ENCODE measurements at regions not wholly inside any gene's neighbourhood (a gene's known extent, or its start where the extent isn't known, plus 50 kb on each side); places are given as distances from the start of the nearest gene placed in this dataset.

- H3K27ac ChIP-seq = no peak overlapping the region
- H3K9ac ChIP-seq = no peak overlapping the region
- no peak for TF ChIP-seq CTCF (IDR thresholded peaks at IDR 0.05)
- H2AFZ ChIP-seq = no peak overlapping the region
- H3K4me1 ChIP-seq = no peaks in the 10 kb centered on the region
- H3K4me3 ChIP-seq (ENCODE audit: low read depth, low read length) = no peak overlapping the region
- no peaks in the 10 kb centered on the region for H3K9me3 ChIP-seq (ENCODE audit: control insufficient read depth, low read length)
- H3K36me3 ChIP-seq (ENCODE audit: control insufficient read depth, insufficient read depth, low read length) = no peaks in the 10 kb centered on the region
- H3K27me3 ChIP-seq (ENCODE audit: control insufficient read depth, insufficient read depth, low read length) = no peaks in the 10 kb centered on the region
- H3K4me2 ChIP-seq (ENCODE audit: low read length) = no peak overlapping the region
- no peaks in the 10 kb centered on the region for H3K79me2 ChIP-seq
These were observed 716.0 kb upstream of the PCDH20 start for GRCh38 chr13:62131604-62132003.

- H3K27ac ChIP-seq = no peak overlapping the region
- no peak overlapping the region for H2AFZ ChIP-seq
- no peaks in the 10 kb centered on the region for H3K27me3 ChIP-seq (ENCODE audit: control insufficient read depth, insufficient read depth, low read length)
- H3K36me3 ChIP-seq (ENCODE audit: control insufficient read depth, insufficient read depth, low read length) = no peaks in the 10 kb centered on the region
- no peak overlapping the region for H3K4me2 ChIP-seq (ENCODE audit: low read length)
- no peaks in the 10 kb centered on the region for H3K9me3 ChIP-seq (ENCODE audit: control insufficient read depth, low read length)
- no peaks in the 10 kb centered on the region for H3K79me2 ChIP-seq
- no peak overlapping the region for H3K4me3 ChIP-seq (ENCODE audit: low read depth, low read length)
- no peak for TF ChIP-seq CTCF (IDR thresholded peaks at IDR 0.05)
- H3K9ac ChIP-seq = no peak overlapping the region
- H3K4me1 ChIP-seq = no peaks in the 10 kb centered on the region
These were observed 714.7 kb upstream of the PCDH20 start for GRCh38 chr13:62130062-62130970.

GRCh38 chr13:62129000-62129551 is 713.4 kb upstream of the PCDH20 start:
- Histone ChIP-seq H3K4me3 (ENCODE audit: low read depth, low read length) (no peak overlapping the region), H3K4me2 (ENCODE audit: low read length) (no peak overlapping the region), H3K36me3 (ENCODE audit: control insufficient read depth, insufficient read depth, low read length) (no peaks in the 10 kb centered on the region), H3K27me3 (ENCODE audit: control insufficient read depth, insufficient read depth, low read length) (no peaks in the 10 kb centered on the region), H3K9ac (no peak overlapping the region), H3K9me3 (ENCODE audit: control insufficient read depth, low read length) (no peaks in the 10 kb centered on the region), H2AFZ (no peak overlapping the region), H3K4me1 (no peaks in the 10 kb centered on the region), H3K27ac (no peak overlapping the region), H3K79me2 (no peaks in the 10 kb centered on the region)
- no peak for TF ChIP-seq CTCF (IDR thresholded peaks at IDR 0.05)

- no peaks in the 10 kb centered on the region for H3K79me2 ChIP-seq
- H3K9ac ChIP-seq = no peak overlapping the region
- no peaks in the 10 kb centered on the region for H3K36me3 ChIP-seq (ENCODE audit: control insufficient read depth, insufficient read depth, low read length)
- no peak for TF ChIP-seq CTCF (IDR thresholded peaks at IDR 0.05)
- no peak overlapping the region for H3K27ac ChIP-seq
- H3K4me2 ChIP-seq (ENCODE audit: low read length) = no peak overlapping the region
- H3K4me3 ChIP-seq (ENCODE audit: low read depth, low read length) = no peak overlapping the region
- H3K9me3 ChIP-seq (ENCODE audit: control insufficient read depth, low read length) = no peaks in the 10 kb centered on the region
- no peaks in the 10 kb centered on the region for H3K4me1 ChIP-seq
- no peak overlapping the region for H2AFZ ChIP-seq
- H3K27me3 ChIP-seq (ENCODE audit: control insufficient read depth, insufficient read depth, low read length) = no peaks in the 10 kb centered on the region
These were observed 710.8 kb upstream of the PCDH20 start for GRCh38 chr13:62126400-62126799.

Measured in parathyroid adenoma (tissue), 2 donors.